ENCODE measurements at regions not wholly inside any gene's neighbourhood (a gene's known extent, or its start where the extent isn't known, plus 50 kb on each side); places are given as distances from the start of the nearest gene placed in this dataset.

DNA sequence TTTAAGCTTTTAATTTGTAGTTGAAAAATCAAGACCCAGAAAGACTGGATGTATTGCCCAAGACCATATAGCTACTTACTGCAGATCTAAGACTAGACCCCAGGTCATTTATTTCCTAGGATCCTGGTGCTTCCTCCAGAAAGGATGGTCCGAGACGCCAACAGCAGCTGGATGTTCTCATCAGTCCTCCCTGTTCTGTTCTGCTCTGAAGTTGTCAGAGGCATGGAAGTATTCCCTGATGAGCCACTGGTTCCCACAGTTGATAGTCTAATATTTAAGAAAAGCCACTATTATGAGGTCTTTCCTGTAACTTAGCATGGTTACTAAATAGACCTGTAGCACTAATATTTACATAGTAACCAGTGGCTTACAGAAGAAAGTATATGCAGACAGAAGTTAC is 393.5 kb downstream of the MTX2 start:
- TF ChIP-seq POLR2AphosphoS5 (IDR thresholded peaks at IDR 0.05; ENCODE audit: low read depth, low read length), result no peak
- no peak for TF ChIP-seq TAF1 (IDR thresholded peaks at IDR 0.05; ENCODE audit: low read depth, low read length)
- no peak for TF ChIP-seq POLR2A (IDR thresholded peaks at IDR 0.05; ENCODE audit: low read depth, low read length)
- no peak for TF ChIP-seq POU2F2 (IDR thresholded peaks at IDR 0.05; ENCODE audit: low read depth, low read length)
- TF ChIP-seq SPI1 (IDR thresholded peaks at IDR 0.05; ENCODE audit: low read depth, low read length), result no peak

Measured in GM12891 (cell line).